HuH-7.5 (cell line): ENCODE measurements at regions not wholly inside any gene's neighbourhood (a gene's known extent, or its start where the extent isn't known, plus 50 kb on each side); places are given as distances from the start of the nearest gene placed in this dataset.

Experiments used
- DNase-seq: peaks from one replicate; pipeline ENCODE4 v3.0.0; 2011; ENCODE audit warnings: low spot score

- no peak for DNase-seq
Measured at GRCh38 chr11:121898903-121899302, 217.1 kb downstream of the BLID start.

- DNase-seq: no peak
Measured at GRCh38 chr11:121895919-121896318, 220.1 kb downstream of the BLID start.

GRCh38 chr11:121894581-121894980, 221.4 kb downstream of the BLID start:
- DNase-seq: no peak

- DNase-seq: no peak
Measured at GRCh38 chr11:121892863-121893262, 223.2 kb downstream of the BLID start.

GRCh38 chr11:121892131-121892681, 223.8 kb downstream of the BLID start:
- no peak for DNase-seq

- DNase-seq: no peak
Measured at GRCh38 chr11:121890946-121891515, 225.0 kb downstream of the BLID start.

GRCh38 chr11:121890377-121890776, 225.6 kb downstream of the BLID start:
- no peak for DNase-seq

GRCh38 chr11:121889931-121890330, 226.1 kb downstream of the BLID start:
- no peak for DNase-seq

- no peak for DNase-seq
Measured at GRCh38 chr11:121889186-121889585, 226.8 kb downstream of the BLID start.

- DNase-seq: no peak
Measured at GRCh38 chr11:121887976-121888557, 227.9 kb downstream of the BLID start.

- DNase-seq: no peak
Measured at GRCh38 chr11:121887569-121887968, 228.4 kb downstream of the BLID start.

GRCh38 chr11:121886996-121887395, 229.0 kb downstream of the BLID start:
- DNase-seq: no peak

GRCh38 chr11:121886005-121886734, 229.8 kb downstream of the BLID start:
- no peak for DNase-seq

GRCh38 chr11:121884626-121885025, 231.4 kb downstream of the BLID start:
- no peak for DNase-seq

- no peak for DNase-seq
Measured at GRCh38 chr11:121881806-121882205, 234.2 kb downstream of the BLID start.

- no peak for DNase-seq
Measured at GRCh38 chr11:121877152-121877551, 238.9 kb downstream of the BLID start.

GRCh38 chr11:121873766-121874165, 242.2 kb downstream of the BLID start:
- DNase-seq: no peak

GRCh38 chr11:121872356-121872755, 243.7 kb downstream of the BLID start:
- no peak for DNase-seq

GRCh38 chr11:121870206-121871045, 245.6 kb downstream of the BLID start:
- DNase-seq: no peak

GRCh38 chr11:121869478-121869877, 246.5 kb downstream of the BLID start:
- DNase-seq: no peak

GRCh38 chr11:121866754-121867153, 249.3 kb downstream of the BLID start:
- no peak for DNase-seq

GRCh38 chr11:121864660-121865059, 251.4 kb downstream of the BLID start:
- DNase-seq: no peak
